Right ventricle myocardium superior (tissue), 1 donor: ENCODE measurements at regions not wholly inside any gene's neighbourhood (a gene's known extent, or its start where the extent isn't known, plus 50 kb on each side); places are given as distances from the start of the nearest gene placed in this dataset.

Experiments
- ATAC-seq: fragments of 200-7000 bp; cut with Tn5 transposase; one replicate; pipeline ENCODE4 v1.9.1; 2020; ENCODE audit warnings: mild to moderate bottlenecking; ENCODE audit not compliant: poor library complexity
- DNase-seq: peaks from one replicate; pipeline ENCODE4 v3.0.0-alpha.2; 2020
- intact Hi-C: fragments of 100-400 bp; cut with DNase I; formaldehyde crosslinking; loops from one replicate; pipeline ENCODE4 v1.11.2; 2022
- donor health status: DM: no; HTN: yes; CAD: no; lungs with severe emphysema.

GRCh38 chr3:189577050-189577951 is 53.9 kb upstream of the TP63 start:
- no peak for DNase-seq
- ATAC-seq, result no peak
- intact Hi-C loops, result no loop called here

- DNase-seq, result no peak
- intact Hi-C loops, result no loop called here
- no peak for ATAC-seq
Observed at GRCh38 chr3:189580190-189580589, 51.0 kb upstream of the TP63 start.
